Neural cell (in vitro differentiated cells): ENCODE measurements at regions not wholly inside any gene's neighbourhood (a gene's known extent, or its start where the extent isn't known, plus 50 kb on each side); places are given as distances from the start of the nearest gene placed in this dataset.

Experiments used
- H2AFZ ChIP-seq: fragments of 200-600, 300-800 bp; sonication (generic), shearing (Covaris generic); 2 replicates; pipeline ENCODE4 v1.6.0; 2014; ENCODE audit warnings: low read depth, mild to moderate bottlenecking, antibody characterized with exemption, low read length, moderate library complexity
- H3F3A ChIP-seq: fragments of 200-600 bp; shearing (Covaris generic); 2 replicates; pipeline ENCODE4 v1.6.1; 2016; ENCODE audit warnings: mild to moderate bottlenecking, moderate library complexity, mixed read lengths, antibody characterized with exemption, low read length; ENCODE audit not compliant: insufficient read depth, poor library complexity, severe bottlenecking
- H3K27ac ChIP-seq: fragments of 200-600, 300-800 bp; sonication (generic), shearing (Covaris generic); 2 replicates; pipeline ENCODE4 v1.5.1; 2014; ENCODE audit warnings: mild to moderate bottlenecking, low read length, moderate library complexity
- H3K27me3 ChIP-seq: fragments of 300-800, 200-600 bp; sonication (generic), shearing (Covaris generic); 2 replicates; pipeline ENCODE4 v1.6.0; 2014; ENCODE audit warnings: mild to moderate bottlenecking, low read depth, low read length, moderate library complexity; ENCODE audit not compliant: insufficient read depth
- H3K36me3 ChIP-seq: fragments of 300-800, 200-600 bp; sonication (generic), shearing (Covaris generic); 2 replicates; pipeline ENCODE4 v1.5.1; 2014; ENCODE audit warnings: mild to moderate bottlenecking, antibody characterized with exemption, low read length, moderate library complexity; ENCODE audit not compliant: insufficient read depth
- H3K4me2 ChIP-seq: fragments of 300-800, 200-600 bp; sonication (generic), shearing (Covaris generic); 2 replicates; pipeline ENCODE4 v1.6.0; 2014; ENCODE audit warnings: mild to moderate bottlenecking, low read length
- H3K4me3 ChIP-seq: fragments of 300-800, 200-600 bp; sonication (generic), shearing (Covaris generic); 2 replicates; pipeline ENCODE4 v1.5.1; 2014; ENCODE audit warnings: mild to moderate bottlenecking, low read length, moderate library complexity
- H3K79me2 ChIP-seq: fragments of 200-600 bp; shearing (Covaris generic); replicated peaks from 2 replicates; pipeline ENCODE4 v1.6.0; 2014; ENCODE audit warnings: mild to moderate bottlenecking, low read length, moderate library complexity; ENCODE audit not compliant: insufficient read depth
- H3K9ac ChIP-seq: fragments of 300-800, 200-600 bp; sonication (generic), shearing (Covaris generic); 2 replicates; pipeline ENCODE4 v1.6.1; 2016; ENCODE audit warnings: mild to moderate bottlenecking, low read length, mixed read lengths
- H3K9me2 ChIP-seq: fragments of 200-600 bp; shearing (Covaris generic); 2 replicates; pipeline ENCODE4 v1.6.1; 2016; ENCODE audit warnings: mild to moderate bottlenecking, low read length, mixed read lengths; ENCODE audit not compliant: insufficient read depth
- H3K9me3 ChIP-seq: fragments of 200-600, 300-800 bp; sonication (generic), shearing (Covaris generic); 2 replicates; pipeline ENCODE4 v1.6.1; 2016; ENCODE audit warnings: mild to moderate bottlenecking, mixed run types, low read length, moderate library complexity, mixed read lengths
- H4K20me1 ChIP-seq: fragments of 200-600 bp; shearing (Covaris generic); 2 replicates; pipeline ENCODE4 v1.6.1; 2016; ENCODE audit warnings: mild to moderate bottlenecking, mixed run types; ENCODE audit not compliant: insufficient read depth
- CTCF ChIP-seq: fragments of 450-650 bp; IDR thresholded peaks from 2 replicates; pipeline ENCODE4 v1.5.1; 2014; ENCODE audit warnings: antibody characterized with exemption, mild to moderate bottlenecking, moderate library complexity; ENCODE audit not compliant: poor library complexity, severe bottlenecking
- EP300 ChIP-seq: fragments of 450-650 bp; conservative IDR thresholded peaks from 2 replicates; pipeline ENCODE4 v1.6.1; 2014; ENCODE audit warnings: antibody characterized with exemption, mild to moderate bottlenecking, moderate library complexity; ENCODE audit not compliant: poor library complexity, severe bottlenecking
- EZH2 ChIP-seq: fragments of 200-600, 300-800 bp; shearing (Covaris generic), sonication (generic); IDR thresholded peaks from 2 replicates; pipeline ENCODE4 v1.6.1; 2014; ENCODE audit warnings: antibody characterized with exemption, low read length, borderline replicate concordance, mild to moderate bottlenecking; ENCODE audit not compliant: insufficient read depth, poor library complexity, severe bottlenecking
- MXI1 ChIP-seq: fragments of 450-650 bp; conservative IDR thresholded peaks from 2 replicates; pipeline ENCODE4 v1.6.1; 2014; ENCODE audit warnings: antibody characterized with exemption, mild to moderate bottlenecking; ENCODE audit not compliant: poor library complexity, severe bottlenecking
- POLR2AphosphoS5 ChIP-seq: IDR thresholded peaks from 2 replicates; pipeline ENCODE4 v1.6.1; 2012
- RAD21 ChIP-seq: fragments of 450-650 bp; conservative IDR thresholded peaks from 2 replicates; pipeline ENCODE4 v1.6.1; 2014; ENCODE audit warnings: antibody characterized with exemption, mild to moderate bottlenecking, moderate library complexity
- SMC3 ChIP-seq: fragments of 450-650 bp; conservative IDR thresholded peaks from 2 replicates; pipeline ENCODE4 v1.6.1; 2014; ENCODE audit warnings: antibody characterized with exemption, mild to moderate bottlenecking, moderate library complexity; ENCODE audit not compliant: poor library complexity
- TAF1 ChIP-seq: IDR thresholded peaks from 2 replicates; pipeline ENCODE4 v1.6.1; 2012; ENCODE audit warnings: low read depth
- TF ChIP-seq, protein P1 (sequence below): IDR thresholded peaks from 2 replicates; pipeline ENCODE4 v1.6.1; 2012; ENCODE audit warnings: borderline replicate concordance

DNA sequence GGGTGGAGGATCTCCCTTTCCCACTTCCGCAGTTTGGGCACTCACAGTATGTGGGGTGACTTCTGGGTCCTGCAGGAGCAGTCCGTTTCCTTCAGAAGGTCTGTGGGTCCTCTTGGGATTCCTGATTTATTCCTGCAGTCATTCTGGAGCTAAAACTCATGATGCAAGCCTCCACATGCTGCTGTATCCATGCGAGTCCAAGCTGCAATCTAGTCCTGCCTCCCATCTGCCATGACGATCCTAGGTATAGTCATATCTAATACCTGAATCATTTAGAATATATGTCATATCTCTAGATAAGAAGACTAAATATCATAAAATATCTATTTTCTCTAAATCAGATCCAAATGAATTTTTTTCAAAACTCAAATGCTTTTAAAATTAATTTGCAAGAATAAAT, 103.4 kb upstream of the AHI1 start:
- no peaks in the 10 kb centered on the region for H4K20me1 ChIP-seq
- H3K79me2 ChIP-seq: no peaks in the 10 kb centered on the region
- H3K9ac ChIP-seq: no peak overlapping the region
- no peak overlapping the region for H2AFZ ChIP-seq
- no peak overlapping the region for H3K4me2 ChIP-seq
- TF ChIP-seq EZH2: no peak
- TF ChIP-seq, protein P1, sequence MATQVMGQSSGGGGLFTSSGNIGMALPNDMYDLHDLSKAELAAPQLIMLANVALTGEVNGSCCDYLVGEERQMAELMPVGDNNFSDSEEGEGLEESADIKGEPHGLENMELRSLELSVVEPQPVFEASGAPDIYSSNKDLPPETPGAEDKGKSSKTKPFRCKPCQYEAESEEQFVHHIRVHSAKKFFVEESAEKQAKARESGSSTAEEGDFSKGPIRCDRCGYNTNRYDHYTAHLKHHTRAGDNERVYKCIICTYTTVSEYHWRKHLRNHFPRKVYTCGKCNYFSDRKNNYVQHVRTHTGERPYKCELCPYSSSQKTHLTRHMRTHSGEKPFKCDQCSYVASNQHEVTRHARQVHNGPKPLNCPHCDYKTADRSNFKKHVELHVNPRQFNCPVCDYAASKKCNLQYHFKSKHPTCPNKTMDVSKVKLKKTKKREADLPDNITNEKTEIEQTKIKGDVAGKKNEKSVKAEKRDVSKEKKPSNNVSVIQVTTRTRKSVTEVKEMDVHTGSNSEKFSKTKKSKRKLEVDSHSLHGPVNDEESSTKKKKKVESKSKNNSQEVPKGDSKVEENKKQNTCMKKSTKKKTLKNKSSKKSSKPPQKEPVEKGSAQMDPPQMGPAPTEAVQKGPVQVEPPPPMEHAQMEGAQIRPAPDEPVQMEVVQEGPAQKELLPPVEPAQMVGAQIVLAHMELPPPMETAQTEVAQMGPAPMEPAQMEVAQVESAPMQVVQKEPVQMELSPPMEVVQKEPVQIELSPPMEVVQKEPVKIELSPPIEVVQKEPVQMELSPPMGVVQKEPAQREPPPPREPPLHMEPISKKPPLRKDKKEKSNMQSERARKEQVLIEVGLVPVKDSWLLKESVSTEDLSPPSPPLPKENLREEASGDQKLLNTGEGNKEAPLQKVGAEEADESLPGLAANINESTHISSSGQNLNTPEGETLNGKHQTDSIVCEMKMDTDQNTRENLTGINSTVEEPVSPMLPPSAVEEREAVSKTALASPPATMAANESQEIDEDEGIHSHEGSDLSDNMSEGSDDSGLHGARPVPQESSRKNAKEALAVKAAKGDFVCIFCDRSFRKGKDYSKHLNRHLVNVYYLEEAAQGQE: no peak
- no peak for TF ChIP-seq EP300
- TF ChIP-seq POLR2AphosphoS5: no peak
- TF ChIP-seq TAF1: no peak
- TF ChIP-seq SMC3: no peak
- no peak for TF ChIP-seq CTCF
- TF ChIP-seq MXI1: no peak
- TF ChIP-seq RAD21: no peak
- no peak overlapping the region for H3K4me3 ChIP-seq
- H3F3A ChIP-seq: no peaks in the 10 kb centered on the region
- no peaks in the 10 kb centered on the region for H3K36me3 ChIP-seq
- H3K9me2 ChIP-seq: no peaks in the 10 kb centered on the region
- no peak overlapping the region for H3K27ac ChIP-seq
- H3K27me3 ChIP-seq: no peaks in the 10 kb centered on the region
- no peaks in the 10 kb centered on the region for H3K9me3 ChIP-seq

DNA sequence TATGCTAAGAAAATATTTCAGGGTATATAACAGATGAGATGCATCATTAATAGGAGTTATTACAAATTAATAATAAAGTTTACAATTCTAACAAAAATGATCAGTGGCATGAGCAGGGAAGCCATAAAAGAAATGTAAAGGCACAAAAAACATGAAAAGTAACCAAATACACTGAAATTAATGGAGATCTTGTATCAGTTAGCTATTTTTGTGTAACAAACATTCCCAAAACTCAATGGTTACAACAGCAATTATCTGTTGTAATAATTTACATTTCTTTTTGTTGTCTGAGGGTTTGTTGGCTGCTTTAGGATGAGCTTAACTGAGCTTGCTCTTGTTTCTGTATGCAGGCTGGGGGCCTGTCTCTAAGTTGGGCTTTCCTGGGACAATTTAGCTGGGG, 104.3 kb upstream of the AHI1 start:
- TF ChIP-seq MXI1 (no peak), EP300 (no peak), TAF1 (no peak), RAD21 (no peak), CTCF (no peak), SMC3 (no peak), EZH2 (no peak), POLR2AphosphoS5 (no peak)
- TF ChIP-seq, protein P1: no peak
- H3K4me2 ChIP-seq: no peak overlapping the region
- no peaks in the 10 kb centered on the region for H3F3A ChIP-seq
- no peaks in the 10 kb centered on the region for H3K36me3 ChIP-seq
- no peaks in the 10 kb centered on the region for H4K20me1 ChIP-seq
- no peaks in the 10 kb centered on the region for H3K27me3 ChIP-seq
- H3K79me2 ChIP-seq: no peaks in the 10 kb centered on the region
- no peak overlapping the region for H3K4me3 ChIP-seq
- no peak overlapping the region for H3K27ac ChIP-seq
- H2AFZ ChIP-seq: no peak overlapping the region
- no peaks in the 10 kb centered on the region for H3K9me3 ChIP-seq
- H3K9me2 ChIP-seq: no peaks in the 10 kb centered on the region
- no peak overlapping the region for H3K9ac ChIP-seq
